ENCODE measurements at regions not wholly inside any gene's neighbourhood (a gene's known extent, or its start where the extent isn't known, plus 50 kb on each side); places are given as distances from the start of the nearest gene placed in this dataset.

GRCh38 chr18:34120294-34120693 is 104.4 kb downstream of the NOL4 start:
- no peak for TF ChIP-seq ZNF274 (IDR thresholded peaks at IDR 0.05; ENCODE audit: low read depth, low read length)
- TF ChIP-seq SUZ12 (IDR thresholded peaks at IDR 0.05; ENCODE audit: extremely low read depth, insufficient read depth, insufficient read length) = no peak
- TF ChIP-seq YY1 (IDR thresholded peaks at IDR 0.05; ENCODE audit: insufficient read depth, insufficient read length) = no peak

Measured in NT2/D1 (cell line).